ENCODE measurements at regions not wholly inside any gene's neighbourhood (a gene's known extent, or its start where the extent isn't known, plus 50 kb on each side); places are given as distances from the start of the nearest gene placed in this dataset.
"Not testable (repeated sequence)": the region's sequence is repeated elsewhere in the genome, so short reads cannot be mapped to it uniquely, and the experiment has no call there.

DNA sequence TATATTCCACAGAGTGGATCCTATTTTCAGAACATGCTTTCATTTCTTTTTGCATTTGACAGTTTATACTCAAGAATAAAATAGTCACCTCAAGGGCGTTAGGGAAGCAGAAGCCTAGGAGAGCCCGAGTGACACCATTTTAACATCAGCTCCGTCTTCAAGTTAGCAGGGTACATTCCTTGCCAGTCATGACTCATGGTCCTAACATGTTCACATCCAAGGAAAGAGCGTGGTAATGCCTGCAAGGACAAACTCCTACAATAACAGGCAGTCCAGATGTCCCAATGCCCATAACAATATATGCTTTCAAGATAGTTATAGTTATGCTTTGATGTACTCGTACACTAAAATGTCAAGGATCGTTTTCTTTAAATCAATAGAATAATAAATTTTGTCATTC, 93.9 kb upstream of the FAM240B start:
- TF ChIP-seq, protein P1, sequence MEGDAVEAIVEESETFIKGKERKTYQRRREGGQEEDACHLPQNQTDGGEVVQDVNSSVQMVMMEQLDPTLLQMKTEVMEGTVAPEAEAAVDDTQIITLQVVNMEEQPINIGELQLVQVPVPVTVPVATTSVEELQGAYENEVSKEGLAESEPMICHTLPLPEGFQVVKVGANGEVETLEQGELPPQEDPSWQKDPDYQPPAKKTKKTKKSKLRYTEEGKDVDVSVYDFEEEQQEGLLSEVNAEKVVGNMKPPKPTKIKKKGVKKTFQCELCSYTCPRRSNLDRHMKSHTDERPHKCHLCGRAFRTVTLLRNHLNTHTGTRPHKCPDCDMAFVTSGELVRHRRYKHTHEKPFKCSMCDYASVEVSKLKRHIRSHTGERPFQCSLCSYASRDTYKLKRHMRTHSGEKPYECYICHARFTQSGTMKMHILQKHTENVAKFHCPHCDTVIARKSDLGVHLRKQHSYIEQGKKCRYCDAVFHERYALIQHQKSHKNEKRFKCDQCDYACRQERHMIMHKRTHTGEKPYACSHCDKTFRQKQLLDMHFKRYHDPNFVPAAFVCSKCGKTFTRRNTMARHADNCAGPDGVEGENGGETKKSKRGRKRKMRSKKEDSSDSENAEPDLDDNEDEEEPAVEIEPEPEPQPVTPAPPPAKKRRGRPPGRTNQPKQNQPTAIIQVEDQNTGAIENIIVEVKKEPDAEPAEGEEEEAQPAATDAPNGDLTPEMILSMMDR (IDR thresholded peaks at IDR 0.05): not testable (repeated sequence)
- not testable (repeated sequence) for TF ChIP-seq POLR2AphosphoS5 (IDR thresholded peaks at IDR 0.05; ENCODE audit: insufficient read depth in 1 of 2, low read depth in 1 of 2)

Data from vagina (tissue), 2 donors.